Stomach smooth muscle (tissue), 2 donors: ENCODE measurements at regions not wholly inside any gene's neighbourhood (a gene's known extent, or its start where the extent isn't known, plus 50 kb on each side); places are given as distances from the start of the nearest gene placed in this dataset.

ENCODE experiments used
- H3K27ac ChIP-seq: one replicate; pipeline ENCODE4 v1.7.0; 2013; ENCODE audit warnings: mild to moderate bottlenecking, low read length, inconsistent platforms
- H3K27me3 ChIP-seq, 2 donors: one replicate each; pipeline ENCODE4 v1.7.0; 2013; ENCODE audit warnings: low read length in 2 of 2; ENCODE audit not compliant: insufficient read depth in 2 of 2, control insufficient read depth in 1 of 2
- H3K36me3 ChIP-seq, 2 donors: one replicate each; pipeline ENCODE4 v1.7.0; 2013; ENCODE audit warnings: low read length in 2 of 2; ENCODE audit not compliant: control insufficient read depth in 2 of 2, insufficient read depth in 2 of 2
- H3K4me1 ChIP-seq: one replicate; pipeline ENCODE4 v1.7.0; 2013; ENCODE audit warnings: low read length; ENCODE audit not compliant: control insufficient read depth, insufficient read depth
- H3K4me3 ChIP-seq, 2 donors: one replicate each; pipeline ENCODE4 v1.7.0; 2013; ENCODE audit warnings: low read length in 2 of 2
- H3K9ac ChIP-seq, 2 donors: one replicate each; pipeline ENCODE4 v1.7.0; 2013; ENCODE audit warnings: low read length in 2 of 2, mild to moderate bottlenecking in 1 of 2
- H3K9me3 ChIP-seq, 2 donors: one replicate each; pipeline ENCODE4 v1.7.0; 2013; ENCODE audit warnings: low read length in 2 of 2; ENCODE audit not compliant: control insufficient read depth in 2 of 2
- donor health status: healthy.
- donor health status: Pancreatic carcinoma.

- H3K27me3 ChIP-seq: no peaks in the 10 kb centered on the region
- no peaks in the 10 kb centered on the region for H3K36me3 ChIP-seq
- H3K9me3 ChIP-seq: peaks cover 0 to 2% of the 10 kb centered on the region in 2 donors
- H3K4me1 ChIP-seq: no peaks in the 10 kb centered on the region
- no peak overlapping the region for H3K4me3 ChIP-seq
- no peak overlapping the region for H3K9ac ChIP-seq
- H3K27ac ChIP-seq: no peak overlapping the region
These were observed 506.2 kb downstream of the FGF9 start for GRCh38 chr13:22176968-22177520.

GRCh38 chr13:22178878-22179277 lies 508.0 kb downstream of the FGF9 start:
- H3K27me3 ChIP-seq: no peaks in the 10 kb centered on the region
- H3K4me1 ChIP-seq: no peaks in the 10 kb centered on the region
- no peak overlapping the region for H3K4me3 ChIP-seq
- no peak overlapping the region for H3K27ac ChIP-seq
- H3K9ac ChIP-seq: no peak overlapping the region
- no peaks in the 10 kb centered on the region for H3K36me3 ChIP-seq
- peaks cover 0 to 2% of the 10 kb centered on the region in 2 donors for H3K9me3 ChIP-seq

GRCh38 chr13:22187329-22187728 lies 516.5 kb downstream of the FGF9 start:
- Histone ChIP-seq H3K4me3 (no peak overlapping the region), H3K4me1 (no peaks in the 10 kb centered on the region), H3K27ac (no peak overlapping the region), H3K9ac (no peak overlapping the region), H3K36me3 (no peaks in the 10 kb centered on the region), H3K27me3 (peaks cover 0 to 2% of the 10 kb centered on the region in 2 donors), H3K9me3 (no peaks in the 10 kb centered on the region)

- Histone ChIP-seq H3K4me1 (no peaks in the 10 kb centered on the region), H3K4me3 (no peak overlapping the region), H3K36me3 (no peaks in the 10 kb centered on the region), H3K27ac (no peak overlapping the region), H3K9ac (no peak overlapping the region), H3K27me3 (peaks cover 0 to 2% of the 10 kb centered on the region in 2 donors), H3K9me3 (no peaks in the 10 kb centered on the region)
These were observed 518.5 kb downstream of the FGF9 start for GRCh38 chr13:22189176-22190048.

- no peaks in the 10 kb centered on the region for H3K36me3 ChIP-seq
- H3K4me1 ChIP-seq: peaks cover 5% of the 10 kb centered on the region
- no peak overlapping the region for H3K4me3 ChIP-seq
- H3K9ac ChIP-seq: no peak overlapping the region
- H3K27ac ChIP-seq: no peak overlapping the region
- H3K27me3 ChIP-seq: peaks cover 0 to 2% of the 10 kb centered on the region in 2 donors
- H3K9me3 ChIP-seq: no peaks in the 10 kb centered on the region
These were observed 522.2 kb downstream of the FGF9 start for GRCh38 chr13:22193070-22193469.

GRCh38 chr13:22194106-22194805 lies 523.4 kb downstream of the FGF9 start:
- Histone ChIP-seq H3K4me3 (no peak overlapping the region), H3K27ac (no peak overlapping the region), H3K4me1 (peaks cover 9% of the 10 kb centered on the region), H3K27me3 (peaks cover 0 to 2% of the 10 kb centered on the region in 2 donors), H3K9me3 (no peaks in the 10 kb centered on the region), H3K9ac (no peak overlapping the region), H3K36me3 (no peaks in the 10 kb centered on the region)

- Histone ChIP-seq H3K9ac (no peak overlapping the region), H3K36me3 (no peaks in the 10 kb centered on the region), H3K9me3 (no peaks in the 10 kb centered on the region), H3K4me1 (peaks cover 9% of the 10 kb centered on the region), H3K4me3 (no peak overlapping the region), H3K27me3 (no peaks in the 10 kb centered on the region), H3K27ac (no peak overlapping the region)
These were observed 524.9 kb downstream of the FGF9 start for GRCh38 chr13:22195726-22196125.

- no peak overlapping the region for H3K27ac ChIP-seq
- H3K9ac ChIP-seq: no peak overlapping the region
- H3K4me3 ChIP-seq: no peak overlapping the region
- H3K27me3 ChIP-seq: no peaks in the 10 kb centered on the region
- H3K36me3 ChIP-seq: no peaks in the 10 kb centered on the region
- H3K4me1 ChIP-seq: peaks cover 9% of the 10 kb centered on the region
- no peaks in the 10 kb centered on the region for H3K9me3 ChIP-seq
These were observed 525.9 kb downstream of the FGF9 start for GRCh38 chr13:22196777-22197176.

GRCh38 chr13:22198001-22198400 lies 527.1 kb downstream of the FGF9 start:
- Histone ChIP-seq H3K4me3 (peak overlapping the region; percentile 6 to 30), H3K9me3 (no peaks in the 10 kb centered on the region), H3K9ac (no peak overlapping the region), H3K27ac (no peak overlapping the region), H3K4me1 (peaks cover 11% of the 10 kb centered on the region), H3K27me3 (no peaks in the 10 kb centered on the region), H3K36me3 (no peaks in the 10 kb centered on the region)

- peaks cover 11% of the 10 kb centered on the region for H3K4me1 ChIP-seq
- H3K4me3 ChIP-seq: peak overlapping the region; percentile 6 to 40
- no peak overlapping the region for H3K27ac ChIP-seq
- H3K9me3 ChIP-seq: no peaks in the 10 kb centered on the region
- H3K36me3 ChIP-seq: no peaks in the 10 kb centered on the region
- H3K9ac ChIP-seq: peak overlapping the region; percentile 20 to 29
- no peaks in the 10 kb centered on the region for H3K27me3 ChIP-seq
These were observed 527.9 kb downstream of the FGF9 start for GRCh38 chr13:22198641-22199217.
